Prostate gland (tissue), 2 donors: ENCODE measurements at regions not wholly inside any gene's neighbourhood (a gene's known extent, or its start where the extent isn't known, plus 50 kb on each side); places are given as distances from the start of the nearest gene placed in this dataset.

Source experiments
- DNase-seq: peaks from one replicate; pipeline ENCODE4 v3.0.0-alpha.2; 2019; ENCODE audit warnings: low spot score
- H3K27ac ChIP-seq, 2 donors: fragments of 200-600 bp; sonication (generic); 2 replicates each; pipeline ENCODE4 v1.5.1; 2017 to 2019
- H3K27me3 ChIP-seq: fragments of 200-600 bp; sonication (generic); replicated peaks from 2 replicates; pipeline ENCODE4 v1.5.1; 2019; ENCODE audit not compliant: insufficient read depth
- H3K36me3 ChIP-seq, 2 donors: fragments of 200-600 bp; sonication (generic); 1 replicate in 1 of 2; 2 replicates in 1 of 2; pipeline versions ENCODE4 v1.5.1 to v1.8.1; 2017 to 2019
- H3K4me1 ChIP-seq: fragments of 200-600 bp; sonication (generic); replicated peaks from 2 replicates; pipeline ENCODE4 v1.5.1; 2019
- H3K4me3 ChIP-seq, 2 donors: fragments of 200-600 bp; sonication (generic); 2 replicates each; pipeline ENCODE4 v1.5.1; 2017 to 2019
- H3K9me3 ChIP-seq: fragments of 200-600 bp; sonication (generic); 2 replicates; pipeline ENCODE4 v1.5.1; 2017
- CTCF ChIP-seq, 4 experiments: fragments of 200-600 bp in 2 of 4; fragments of 450-650 bp in 2 of 4; sonication (generic) in 2 of 4; IDR thresholded peaks; 1 replicate in 3 of 4; 2 replicates in 1 of 4; pipeline ENCODE4 v1.5.1; 2016 to 2019; ENCODE audit warnings: antibody characterized with exemption in 4 of 4, mild to moderate bottlenecking in 2 of 4, moderate library complexity in 2 of 4
- POLR2A ChIP-seq: fragments of 450-650 bp; IDR thresholded peaks from one replicate; pipeline ENCODE4 v1.6.1; 2016; ENCODE audit warnings: antibody characterized with exemption, mild to moderate bottlenecking
- POLR2AphosphoS5 ChIP-seq: sonication (generic); formaldehyde crosslinking; IDR thresholded peaks from one replicate; pipeline ENCODE4 v1.6.1; 2017; ENCODE audit warnings: antibody characterized with exemption
- WGBS: methylation state at CpG from one replicate; pipeline ENCODE4 v1.1.5; 2018; 5-methylcytosine and 5-hydroxymethylcytosine counted together
- intact Hi-C: fragments of 100-400 bp; cut with DNase I; formaldehyde crosslinking; loops from one replicate; pipeline ENCODE4 v1.14.2; 2022

GRCh38 chr5:9885164-9885563 lies 255.0 kb upstream of the TAS2R1 start:
- Histone ChIP-seq H3K4me3 (no peak overlapping the region), H3K36me3 (no peaks in the 10 kb centered on the region), H3K9me3 (no peaks in the 10 kb centered on the region), H3K4me1 (no peaks in the 10 kb centered on the region), H3K27me3 (no peaks in the 10 kb centered on the region), H3K27ac (no peak overlapping the region)
- intact Hi-C loops, result no loop called here
- no peak for TF ChIP-seq POLR2A
- no peak for TF ChIP-seq CTCF (IDR thresholded peaks at IDR 0.05)
- no peak for TF ChIP-seq POLR2AphosphoS5
- no peak for DNase-seq

GRCh38 chr5:9878206-9878605 lies 248.1 kb upstream of the TAS2R1 start:
- TF ChIP-seq POLR2AphosphoS5, result no peak
- TF ChIP-seq CTCF (IDR thresholded peaks at IDR 0.05), result no peak
- TF ChIP-seq POLR2A, result no peak
- H3K9me3 ChIP-seq, result no peaks in the 10 kb centered on the region
- no peak overlapping the region for H3K4me3 ChIP-seq
- WGBS, result 53% methylated on average over 5 of the region's 5 CpGs
- H3K27me3 ChIP-seq, result no peaks in the 10 kb centered on the region
- H3K36me3 ChIP-seq, result no peaks in the 10 kb centered on the region
- intact Hi-C loops, result no loop called here
- no peaks in the 10 kb centered on the region for H3K4me1 ChIP-seq
- H3K27ac ChIP-seq, result no peak overlapping the region
- DNase-seq, result no peak

- H3K36me3 ChIP-seq, result no peaks in the 10 kb centered on the region
- H3K27ac ChIP-seq, result no peak overlapping the region
- TF ChIP-seq POLR2AphosphoS5 (no peak), POLR2A (no peak), CTCF (IDR thresholded peaks at IDR 0.05) (no peak)
- H3K27me3 ChIP-seq, result no peaks in the 10 kb centered on the region
- no peak overlapping the region for H3K4me3 ChIP-seq
- 79% methylated on average over 4 of the region's 4 CpGs for WGBS
- DNase-seq, result no peak
- no peaks in the 10 kb centered on the region for H3K9me3 ChIP-seq
- intact Hi-C loops, result no loop called here
- no peaks in the 10 kb centered on the region for H3K4me1 ChIP-seq
Measured at GRCh38 chr5:9877488-9877887, 247.3 kb upstream of the TAS2R1 start.

- no peak for TF ChIP-seq POLR2AphosphoS5
- TF ChIP-seq POLR2A, result no peak
- no peak for TF ChIP-seq CTCF (IDR thresholded peaks at IDR 0.05)
- Histone ChIP-seq H3K27ac (no peak overlapping the region), H3K27me3 (no peaks in the 10 kb centered on the region), H3K36me3 (no peaks in the 10 kb centered on the region), H3K9me3 (no peaks in the 10 kb centered on the region), H3K4me1 (no peaks in the 10 kb centered on the region), H3K4me3 (no peak overlapping the region)
- WGBS, result 84% methylated on average over 4 of the region's 4 CpGs
- intact Hi-C loops, result no loop called here
- no peak for DNase-seq
Measured at GRCh38 chr5:9876451-9876850, 246.3 kb upstream of the TAS2R1 start.

- TF ChIP-seq POLR2A (no peak), CTCF (IDR thresholded peaks at IDR 0.05) (no peak), POLR2AphosphoS5 (no peak)
- H3K27ac ChIP-seq, result no peak overlapping the region
- H3K36me3 ChIP-seq, result no peaks in the 10 kb centered on the region
- H3K4me3 ChIP-seq, result no peak overlapping the region
- no peaks in the 10 kb centered on the region for H3K27me3 ChIP-seq
- H3K9me3 ChIP-seq, result no peaks in the 10 kb centered on the region
- DNase-seq, result no peak
- intact Hi-C loops, result no loop called here
- WGBS, result 91% methylated on average over 2 of the region's 2 CpGs
- no peaks in the 10 kb centered on the region for H3K4me1 ChIP-seq
Measured at GRCh38 chr5:9869616-9870288, 239.6 kb upstream of the TAS2R1 start.
